HG03135 (cell line): ENCODE measurements at regions not wholly inside any gene's neighbourhood (a gene's known extent, or its start where the extent isn't known, plus 50 kb on each side); places are given as distances from the start of the nearest gene placed in this dataset.
"Not testable (repeated sequence)": the region's sequence is repeated elsewhere in the genome, so short reads cannot be mapped to it uniquely, and the experiment has no call there.

Experiments used
- ATAC-seq: cut with Tn5 transposase; IDR thresholded peaks from one replicate; pipeline ENCODE4 v1.9.1; 2021; ENCODE audit warnings: mild to moderate bottlenecking, moderate library complexity; ENCODE audit not compliant: unreplicated experiment

DNA sequence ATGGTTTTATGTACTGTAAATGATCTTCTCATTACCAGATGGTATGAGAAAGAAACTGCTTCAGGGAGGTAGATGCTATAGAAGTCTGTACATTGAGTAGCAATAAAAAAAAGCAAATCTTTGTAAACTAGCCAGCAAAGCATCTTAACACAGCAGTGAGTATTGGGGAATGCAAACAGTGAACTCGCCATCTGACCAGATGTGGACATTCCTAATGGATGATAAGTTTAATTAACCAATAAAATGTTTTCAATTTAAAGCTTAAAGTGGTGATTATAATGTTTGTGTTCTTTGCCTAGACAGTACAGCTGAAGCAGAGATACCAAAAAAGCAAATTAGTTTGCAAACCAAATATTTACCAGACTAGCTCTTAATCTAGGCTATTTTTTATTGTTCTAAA is 1144.2 kb downstream of the FAT4 start:
- ATAC-seq: no peak

DNA sequence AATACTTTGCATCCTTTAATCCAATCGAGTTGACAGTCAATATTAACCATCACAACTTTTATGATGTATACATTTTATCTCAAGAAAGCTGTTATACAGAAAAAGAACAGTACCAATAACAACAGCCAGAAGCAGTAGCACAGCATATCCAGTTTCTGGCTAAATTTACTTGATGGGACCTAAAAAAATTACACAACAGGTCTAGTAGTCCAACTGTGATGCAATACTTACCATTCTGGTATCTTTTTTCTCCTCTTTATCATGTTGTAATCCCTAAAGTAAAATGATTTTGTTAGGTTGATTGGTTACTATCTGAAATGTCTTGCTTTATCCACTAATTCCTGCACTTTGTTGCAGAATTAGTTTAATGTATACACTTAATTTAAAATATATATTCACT is 1150.6 kb downstream of the FAT4 start:
- ATAC-seq: no peak

DNA sequence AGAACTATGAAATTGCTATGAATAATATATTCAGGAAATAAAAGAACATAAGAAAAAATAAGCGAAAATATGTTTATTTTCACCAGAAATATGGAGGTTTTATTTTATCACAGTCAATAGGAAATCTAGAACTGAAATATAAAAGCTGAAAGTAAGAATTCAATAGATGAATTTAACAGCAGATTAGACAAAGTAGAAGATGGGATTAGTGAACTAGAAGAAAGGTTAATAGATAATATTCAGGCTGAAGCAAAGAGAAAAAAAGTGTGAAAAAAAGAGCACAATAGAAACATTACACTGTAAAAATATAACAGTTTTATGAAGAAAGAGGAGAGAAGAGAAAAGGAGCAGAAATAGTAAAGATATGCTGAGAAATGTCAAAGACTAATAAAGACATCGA is 1152.1 kb downstream of the FAT4 start:
- ATAC-seq: no peak

- no peak for ATAC-seq
These were observed 1153.4 kb downstream of the FAT4 start for GRCh38 chr4:126468144-126468543.

GRCh38 chr4:126470862-126471261 is 1156.1 kb downstream of the FAT4 start:
- ATAC-seq: no peak

DNA sequence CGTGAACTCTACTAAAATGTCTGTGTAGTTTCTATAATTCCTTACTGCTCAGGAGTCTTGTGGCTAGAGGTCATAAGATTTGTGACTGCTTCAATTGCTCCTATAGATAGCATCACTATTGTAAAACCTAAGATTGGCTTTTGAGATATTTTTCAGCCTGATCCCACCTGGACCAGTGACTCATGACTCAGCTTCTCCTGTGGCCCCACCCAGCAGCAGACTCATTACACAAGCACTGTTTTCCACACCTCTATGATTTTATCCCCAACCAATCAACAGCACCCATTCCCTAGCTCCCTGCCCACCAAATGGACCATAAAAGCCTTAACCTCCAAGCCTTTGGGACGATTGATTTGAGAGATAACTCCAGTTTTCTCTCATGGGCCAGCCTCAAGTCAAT is 1157.0 kb upstream of the INTU start:
- ATAC-seq: no peak

- no peak for ATAC-seq
These were observed 1153.0 kb upstream of the INTU start for GRCh38 chr4:126479709-126480108.

DNA sequence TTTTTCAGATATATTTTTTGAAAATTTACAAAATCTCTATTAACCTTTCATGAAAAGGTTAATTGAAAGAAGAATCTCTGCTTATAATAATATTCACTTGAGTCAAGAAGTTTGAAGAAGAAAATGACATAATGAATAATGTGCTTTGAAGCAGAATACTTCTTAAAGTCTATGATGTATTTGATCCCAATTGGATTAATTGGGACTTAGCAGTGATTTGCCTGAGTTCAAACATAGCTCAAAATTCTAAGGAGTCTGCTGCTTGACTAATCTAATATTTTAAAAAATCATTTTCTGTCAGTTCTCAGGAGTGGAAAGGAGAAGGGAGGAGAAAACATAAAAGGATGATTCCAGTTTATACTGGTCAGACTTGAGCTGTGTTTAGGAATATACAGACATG is 1150.4 kb upstream of the INTU start:
- no peak for ATAC-seq

DNA sequence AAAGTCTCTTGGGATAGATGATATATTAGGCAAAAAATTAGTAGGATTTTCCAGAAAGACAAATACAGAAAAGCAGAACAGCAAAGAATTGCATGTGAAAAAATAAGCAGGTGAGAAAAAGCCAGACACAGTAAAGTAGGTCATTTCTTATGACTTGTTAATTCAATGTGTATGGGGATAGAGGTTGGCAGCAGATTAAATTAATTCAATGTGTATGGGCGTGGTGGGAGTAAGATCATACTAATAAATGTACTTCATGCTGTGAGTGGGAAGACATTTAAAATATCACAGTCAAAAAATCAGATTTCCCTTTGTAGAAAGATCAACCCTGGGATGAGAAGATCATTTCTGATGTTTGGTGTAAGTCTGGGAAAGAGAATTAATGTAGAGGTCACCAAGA is 1146.4 kb upstream of the INTU start:
- ATAC-seq: no peak

GRCh38 chr4:126489826-126490463 is 1142.8 kb upstream of the INTU start:
- ATAC-seq: no peak

DNA sequence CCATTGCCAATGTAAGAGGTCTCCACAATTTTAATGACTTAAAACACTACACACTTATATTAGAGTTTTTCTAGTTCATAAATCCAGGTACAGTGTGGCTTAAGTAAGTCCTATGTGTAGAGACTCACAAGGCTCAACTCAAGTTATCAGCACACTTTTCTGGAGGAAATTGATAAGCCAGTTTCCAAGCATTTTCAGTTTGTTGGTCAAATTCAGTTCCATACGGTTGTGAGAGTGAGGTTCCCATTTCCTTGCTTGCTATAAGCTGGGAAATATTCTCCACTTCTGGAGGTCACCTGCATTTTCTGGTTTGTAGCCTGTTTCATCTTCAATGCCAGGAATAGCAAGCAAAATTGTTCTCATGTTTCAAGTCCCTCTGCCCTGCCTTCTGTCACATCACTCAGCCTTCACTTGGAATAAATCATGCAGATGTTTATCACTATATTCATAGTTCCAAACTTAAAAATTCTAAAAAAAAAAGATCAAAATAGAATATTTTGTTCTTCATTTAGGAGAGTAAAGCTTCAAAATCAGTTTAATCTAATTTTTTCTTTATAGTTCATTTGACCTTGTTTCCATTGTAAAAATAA is 1137.5 kb upstream of the INTU start:
- no peak for ATAC-seq

- no peak for ATAC-seq
These were observed 1119.8 kb upstream of the INTU start for GRCh38 chr4:126512979-126513378.

GRCh38 chr4:126513596-126513995 is 1119.2 kb upstream of the INTU start:
- no peak for ATAC-seq

DNA sequence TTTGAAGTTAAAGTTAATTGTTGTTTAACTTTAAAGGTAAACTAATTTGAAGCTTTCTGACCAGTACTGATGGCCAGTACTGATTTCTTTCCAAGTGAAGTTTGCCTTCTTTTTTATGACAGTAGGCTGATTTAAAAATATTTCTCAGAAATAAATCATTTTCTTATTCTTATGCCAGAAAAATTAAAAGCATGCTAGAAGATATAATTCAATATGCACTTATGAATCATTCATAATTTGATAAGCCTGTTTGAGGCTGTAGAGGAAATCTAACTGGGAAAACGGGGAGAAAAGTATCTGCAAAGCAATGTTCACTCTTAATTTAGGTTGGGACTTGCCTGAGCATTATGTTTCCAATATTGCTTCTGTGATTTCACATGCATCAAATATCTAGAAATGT is 1112.0 kb upstream of the INTU start:
- ATAC-seq: no peak

GRCh38 chr4:126525400-126525799 is 1107.4 kb upstream of the INTU start:
- ATAC-seq: not testable (repeated sequence)

DNA sequence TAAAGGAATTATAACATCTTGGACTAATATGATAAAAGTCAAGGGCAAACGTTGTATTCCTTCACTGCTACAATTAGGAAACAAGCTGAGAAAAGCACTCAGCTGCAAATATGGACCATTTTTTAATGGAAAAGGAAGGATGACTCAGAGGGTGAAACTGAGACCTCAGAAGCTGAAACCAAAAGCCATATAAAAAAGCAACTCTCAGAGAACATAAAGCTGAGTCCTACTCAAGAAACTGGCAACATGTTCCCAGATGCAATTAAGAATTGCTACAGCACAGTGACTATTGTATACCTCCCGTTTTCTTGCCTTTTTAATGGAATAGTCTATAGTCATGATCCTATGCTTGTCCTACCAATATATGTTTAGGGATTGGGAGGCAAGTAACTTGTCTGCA is 1106.4 kb upstream of the INTU start:
- ATAC-seq: no peak

- ATAC-seq: no peak
These were observed 1102.8 kb upstream of the INTU start for GRCh38 chr4:126529997-126530396.

- no peak for ATAC-seq
These were observed 1101.7 kb upstream of the INTU start for GRCh38 chr4:126530996-126531585.

DNA sequence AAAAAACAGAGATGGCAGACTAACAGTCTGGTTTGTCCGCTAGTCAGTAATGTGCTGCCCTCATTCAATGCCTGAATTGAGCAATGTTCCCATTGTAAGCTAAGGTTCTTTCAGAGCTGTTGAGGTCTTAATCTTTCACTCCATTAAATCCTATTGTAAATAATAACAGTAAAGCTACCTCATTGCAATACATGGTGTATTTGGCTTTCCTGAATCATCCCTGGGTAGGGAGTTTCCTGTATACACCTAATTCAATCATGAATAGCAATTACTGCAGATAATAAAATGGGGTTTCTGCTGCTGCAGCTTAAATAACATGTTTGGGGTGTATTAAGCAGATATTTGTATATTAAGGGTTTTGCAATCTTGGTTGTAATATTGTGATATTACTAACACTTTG is 1100.2 kb upstream of the INTU start:
- ATAC-seq: no peak

DNA sequence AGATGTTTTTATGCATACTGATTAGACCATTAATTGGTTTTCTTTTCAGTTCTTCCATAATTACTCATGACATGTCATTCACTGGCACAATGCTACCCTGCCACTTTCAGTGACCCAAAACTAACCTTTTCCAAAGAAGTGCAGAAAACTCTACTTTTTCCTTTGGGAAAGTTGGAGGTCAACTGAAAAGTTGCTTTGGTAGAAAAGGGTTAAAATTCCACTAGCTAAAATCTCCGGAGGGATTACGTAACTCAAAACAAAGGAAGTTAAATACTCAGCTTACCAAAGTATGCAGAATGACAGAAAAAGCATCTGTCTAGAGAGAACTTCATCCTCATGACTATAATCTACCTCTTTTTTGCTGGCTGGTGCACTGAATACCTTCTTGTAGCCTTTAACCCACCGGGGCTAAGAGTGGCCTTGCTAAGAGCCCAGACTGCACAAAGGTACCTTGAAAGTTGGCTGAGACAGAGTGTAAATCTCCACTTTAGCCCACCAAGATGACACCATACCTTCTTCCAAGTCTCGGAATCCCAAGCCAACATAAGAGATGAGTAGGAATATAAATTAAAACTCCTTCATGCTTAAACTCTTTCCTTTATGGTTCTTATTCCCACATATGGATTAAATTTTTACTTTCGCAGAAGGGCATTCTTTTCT is 1099.5 kb upstream of the INTU start:
- no peak for ATAC-seq

- ATAC-seq: no peak
These were observed 1093.0 kb upstream of the INTU start for GRCh38 chr4:126539771-126540170.

DNA sequence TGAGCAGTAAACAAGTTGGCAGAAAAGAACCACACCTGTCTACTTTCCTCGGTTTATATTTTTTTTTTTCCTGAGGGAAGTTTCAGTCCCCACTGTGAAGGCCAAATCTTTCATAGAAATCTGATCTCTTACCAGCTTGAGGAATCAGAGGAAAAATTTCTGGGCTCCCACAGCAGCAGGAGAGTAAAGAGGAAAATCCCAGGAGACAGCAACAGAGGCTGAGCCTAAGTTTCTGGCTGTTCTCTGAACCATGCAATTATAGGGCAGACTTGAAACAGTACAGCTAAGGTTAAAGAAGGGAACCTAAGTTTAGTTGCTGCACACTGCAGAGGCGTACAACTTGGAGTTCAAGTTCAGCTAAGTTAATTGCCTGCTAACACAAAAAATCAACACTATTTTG is 1090.9 kb upstream of the INTU start:
- ATAC-seq: no peak
